ENCODE measurements at regions not wholly inside any gene's neighbourhood (a gene's known extent, or its start where the extent isn't known, plus 50 kb on each side); places are given as distances from the start of the nearest gene placed in this dataset.
A peak's percentile ranks its signal among the peaks of the same experiment; 100 is the strongest.
"Not testable (repeated sequence)": the region's sequence is repeated elsewhere in the genome, so short reads cannot be mapped to it uniquely, and the experiment has no call there.

DNA sequence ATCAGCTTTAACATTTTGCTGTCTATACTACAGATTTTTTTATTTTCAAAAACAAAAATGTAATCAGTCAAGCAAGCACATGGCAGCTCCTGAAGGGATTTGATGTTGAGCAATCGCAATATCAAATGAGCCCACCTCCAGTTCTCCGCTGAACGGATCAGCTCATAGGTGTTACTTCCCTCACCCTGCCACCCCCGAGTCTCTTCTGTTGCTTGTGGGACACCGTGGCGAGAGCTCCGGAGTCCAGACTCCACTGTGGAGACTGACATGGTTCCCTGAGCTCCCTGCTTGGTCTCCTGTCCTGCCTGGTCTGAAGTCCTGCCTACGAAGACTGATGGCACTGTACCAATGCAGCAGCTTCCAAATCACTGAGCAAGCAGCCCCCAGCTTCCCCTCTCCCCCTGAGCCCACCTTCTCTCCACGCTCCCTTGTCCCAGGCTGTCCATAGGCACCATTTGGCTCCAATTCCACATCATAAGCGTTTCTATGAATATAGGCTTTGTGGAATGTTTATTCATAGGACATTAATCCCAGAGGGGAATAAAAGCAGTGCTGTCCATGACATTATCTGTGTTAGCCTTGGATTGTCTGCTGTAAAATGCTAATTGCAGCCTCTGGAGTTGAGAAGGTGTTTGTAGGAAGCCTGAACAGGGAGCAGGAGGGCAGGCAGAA, 162.2 kb downstream of the LY86 start:
- no peak for DNase-seq

- DNase-seq = no peak
Measured at GRCh38 chr6:6751266-6751596, 162.7 kb downstream of the LY86 start.

DNA sequence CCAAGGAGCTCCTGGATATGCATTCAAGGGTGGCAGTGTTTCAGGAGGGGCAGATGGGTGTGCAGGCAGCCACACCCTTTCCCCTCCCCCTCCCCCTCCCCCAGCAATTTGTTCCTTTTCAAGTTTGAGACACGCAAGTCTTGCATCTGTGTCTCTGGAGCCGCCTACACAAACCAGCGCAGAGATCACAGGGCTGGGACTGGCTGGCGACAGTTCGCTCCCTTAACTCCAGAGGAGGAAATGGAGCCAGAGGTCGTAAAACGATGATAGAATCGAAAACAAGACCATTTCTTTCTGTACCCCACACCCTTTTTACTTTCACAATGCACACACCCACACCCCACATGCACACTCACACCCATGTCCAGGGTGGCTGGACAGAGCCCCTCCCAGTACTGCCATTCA, 163.1 kb downstream of the LY86 start:
- DNase-seq = peak; percentile 22

GRCh38 chr6:6752129-6752528, 163.6 kb downstream of the LY86 start:
- DNase-seq = peak; percentile 50

- no peak for DNase-seq
Measured at GRCh38 chr6:6753301-6753700, 164.8 kb downstream of the LY86 start.

DNA sequence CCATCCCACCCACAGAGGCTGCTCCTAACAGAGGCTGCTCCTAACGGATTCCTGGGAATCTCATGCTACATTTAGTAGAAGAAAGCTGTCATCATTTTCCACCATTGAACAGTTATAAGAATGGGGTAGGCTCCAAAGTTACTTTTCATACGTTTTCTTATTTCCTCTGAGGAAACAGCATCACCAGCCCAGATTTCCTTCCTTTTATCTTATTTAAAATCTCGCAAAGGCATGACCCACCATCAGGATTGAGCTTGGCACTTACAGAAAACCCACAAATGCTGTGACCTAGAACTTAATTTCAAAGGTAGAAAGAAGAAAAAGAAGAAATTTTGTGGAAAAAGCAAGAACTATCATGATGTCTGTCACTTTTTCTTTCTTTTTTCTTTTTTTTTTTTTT, 168.0 kb downstream of the LY86 start:
- DNase-seq = no peak

DNA sequence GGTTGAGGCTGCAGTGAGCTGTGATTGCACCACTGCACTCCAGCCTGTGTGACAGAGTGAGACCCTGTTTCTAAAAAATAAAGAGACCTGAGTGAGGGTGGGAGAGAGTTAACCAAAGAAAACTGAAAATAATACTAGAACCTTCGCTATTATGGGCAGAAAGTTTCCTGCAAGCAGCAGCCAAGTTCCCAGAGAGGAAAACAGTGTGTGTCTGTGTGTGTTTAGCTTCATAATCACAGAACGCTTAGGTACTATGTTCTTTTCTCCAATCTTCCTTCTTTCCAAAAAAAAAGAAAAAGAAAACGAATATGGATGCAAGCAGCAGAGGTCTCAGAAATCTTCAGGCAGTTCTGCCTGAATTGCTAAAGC, 170.0 kb downstream of the LY86 start:
- DNase-seq = no peak

DNA sequence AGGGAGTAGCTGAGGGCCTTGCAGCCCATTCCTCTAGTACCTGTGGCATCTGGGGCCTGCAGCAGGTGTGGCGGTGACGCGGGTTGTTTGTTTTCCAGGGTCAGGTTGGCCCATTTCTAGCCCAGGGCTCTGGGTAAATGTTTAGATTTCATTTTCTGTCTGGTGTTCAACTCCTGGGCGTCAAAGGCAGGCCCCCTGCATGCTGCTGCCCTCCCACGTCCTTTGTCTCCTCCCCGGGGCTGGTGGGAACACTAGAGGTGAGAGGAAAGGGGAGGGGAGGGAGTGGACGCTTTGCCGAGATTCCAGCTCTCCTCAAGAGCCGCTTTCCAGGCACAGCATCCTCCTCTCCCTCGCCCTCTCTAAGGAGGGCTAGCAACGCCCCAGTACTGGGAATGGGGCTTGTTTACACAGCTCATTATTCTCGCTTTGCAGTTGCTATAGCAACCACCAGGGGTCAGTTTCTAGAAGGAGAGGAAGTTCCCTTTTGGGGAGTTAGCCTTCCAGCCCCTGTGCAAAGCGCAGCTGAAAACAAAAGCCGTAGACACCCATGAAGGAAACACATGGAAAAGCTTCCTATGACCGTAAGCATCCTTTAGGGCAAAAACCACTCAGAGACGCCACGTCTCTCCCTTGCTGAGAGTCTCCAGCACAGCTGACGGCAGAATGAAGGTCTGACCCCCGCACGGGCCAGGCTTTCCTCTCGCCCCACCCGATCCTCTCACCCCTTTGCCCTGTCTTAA, 170.6 kb downstream of the LY86 start:
- DNase-seq = peak; percentile 77

DNA sequence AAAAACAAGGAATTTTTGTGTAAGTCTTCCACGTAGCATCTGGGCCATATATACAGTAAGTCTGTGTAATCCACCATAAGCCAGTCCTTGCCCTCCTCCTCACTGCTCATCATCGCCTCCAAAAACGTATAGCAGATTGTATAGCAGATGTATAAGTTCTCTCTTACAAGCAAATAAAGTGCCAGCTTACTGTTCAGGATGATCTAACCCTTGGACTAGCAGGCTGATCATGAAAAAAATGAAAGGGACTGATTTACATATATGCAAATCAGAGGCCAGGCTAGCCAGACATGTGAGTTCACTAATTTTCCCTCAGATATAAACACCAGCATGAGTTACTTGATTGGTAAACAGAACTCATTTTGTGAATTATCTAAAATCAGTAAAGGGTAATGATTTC, 171.5 kb downstream of the LY86 start:
- no peak for DNase-seq

DNA sequence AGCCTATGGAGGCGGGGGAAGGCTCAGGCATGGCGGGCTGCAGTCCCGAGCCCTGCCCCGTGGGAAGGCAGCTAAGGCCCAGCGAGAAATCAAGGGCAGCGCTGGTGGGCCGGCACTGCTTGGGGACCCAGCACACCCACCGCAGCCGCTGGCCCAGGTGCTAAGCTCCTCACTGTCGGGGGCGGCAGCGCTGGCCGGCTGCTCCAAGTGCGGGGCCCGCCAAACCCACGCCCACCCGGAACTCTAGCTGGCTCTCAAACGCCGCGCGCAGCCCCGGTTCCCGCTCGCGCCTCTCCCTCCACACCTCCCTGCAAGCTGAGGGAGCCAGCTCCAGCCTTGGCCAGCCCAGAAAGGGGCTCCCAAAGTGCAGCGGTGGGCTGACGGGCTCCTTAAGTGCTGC, 174.0 kb downstream of the LY86 start:
- not testable (repeated sequence) for DNase-seq

DNA sequence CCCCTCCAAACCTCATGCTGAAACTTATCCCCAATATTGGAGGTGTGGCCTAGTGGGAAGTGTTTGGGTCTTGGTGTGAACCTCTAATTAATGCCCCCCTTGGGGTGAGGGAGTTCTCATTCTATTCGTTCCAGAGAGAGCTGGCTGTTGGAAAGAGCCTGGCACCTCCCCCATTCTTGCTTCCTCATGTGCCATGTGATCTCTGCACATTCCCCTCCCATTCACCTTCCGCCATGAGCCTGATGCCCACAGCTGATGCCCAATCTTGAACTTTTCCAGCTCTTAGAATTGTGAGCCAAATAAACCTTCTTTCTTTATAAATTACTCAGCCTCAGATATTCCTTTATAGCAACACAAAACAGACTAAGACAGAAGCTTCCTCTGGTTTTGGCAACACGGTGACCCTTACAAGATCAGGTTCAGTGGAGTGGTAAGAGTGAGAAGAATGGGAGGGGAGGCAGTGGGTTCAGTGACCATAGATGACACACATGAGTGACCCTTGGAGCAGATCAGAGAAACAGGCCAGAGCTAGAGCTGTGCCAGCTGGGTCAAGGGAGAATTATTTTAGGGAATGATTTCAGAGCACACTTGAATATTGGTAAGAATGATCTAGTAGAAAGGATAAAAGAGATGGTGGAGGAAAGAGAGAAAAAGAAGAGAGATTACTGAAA, 176.4 kb downstream of the LY86 start:
- DNase-seq = no peak

- no peak for DNase-seq
Measured at GRCh38 chr6:6766230-6766905, 177.8 kb downstream of the LY86 start.

DNA sequence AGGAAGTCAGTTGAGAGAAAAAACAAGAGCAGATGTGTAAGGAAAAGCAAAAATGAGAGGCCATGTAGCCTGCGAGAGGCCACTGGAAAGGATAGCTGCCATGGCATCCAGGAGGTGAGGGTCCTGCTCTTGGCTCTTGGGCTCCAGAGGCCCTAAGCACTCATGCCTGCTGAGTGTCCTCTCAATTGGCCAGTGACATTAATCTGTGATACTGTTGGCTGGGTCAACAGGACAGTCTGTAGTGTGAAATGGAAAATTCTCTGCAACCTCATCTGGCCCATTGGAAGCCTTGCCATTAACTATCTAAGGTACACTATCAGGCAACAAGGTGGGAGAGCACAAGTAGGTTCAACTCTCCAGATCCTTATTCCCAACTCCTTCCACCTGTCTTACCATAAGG, 180.9 kb downstream of the LY86 start:
- DNase-seq = no peak

DNA sequence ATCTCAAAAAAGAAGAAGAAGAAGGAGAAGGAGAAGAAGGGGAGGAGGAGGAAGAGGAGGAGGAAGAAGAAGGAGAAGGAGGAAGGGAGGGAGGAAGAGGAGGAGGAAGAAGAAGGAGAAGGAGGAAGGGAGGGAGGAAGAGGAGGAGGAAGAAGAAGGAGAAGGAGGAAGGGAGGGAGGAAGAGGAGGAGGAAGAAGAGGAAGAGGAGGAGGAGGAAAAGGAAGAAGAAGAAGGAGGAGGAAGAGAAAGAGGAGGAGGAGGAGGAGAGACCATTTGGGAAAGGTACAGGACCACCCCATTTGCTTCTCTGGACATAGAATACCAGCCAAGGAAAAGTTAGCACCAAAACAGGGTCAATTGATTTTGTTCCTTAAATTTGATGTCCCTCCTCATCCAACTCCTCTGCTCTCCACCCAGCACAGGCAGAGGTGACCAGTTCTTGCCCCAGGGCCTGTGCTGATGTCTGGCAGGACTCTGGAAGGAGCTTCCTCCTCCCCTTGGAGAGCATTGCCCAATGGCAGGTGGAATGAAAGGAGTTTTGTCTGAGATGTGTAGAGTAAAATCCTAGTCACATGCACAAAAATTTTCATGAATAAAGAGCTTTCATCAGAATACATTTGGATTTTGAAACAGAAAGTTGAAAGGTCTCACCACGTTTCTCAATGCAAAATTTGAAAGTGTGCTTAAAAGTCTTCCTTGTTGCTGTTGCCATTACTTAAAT, 182.9 kb downstream of the LY86 start:
- DNase-seq = no peak

DNA sequence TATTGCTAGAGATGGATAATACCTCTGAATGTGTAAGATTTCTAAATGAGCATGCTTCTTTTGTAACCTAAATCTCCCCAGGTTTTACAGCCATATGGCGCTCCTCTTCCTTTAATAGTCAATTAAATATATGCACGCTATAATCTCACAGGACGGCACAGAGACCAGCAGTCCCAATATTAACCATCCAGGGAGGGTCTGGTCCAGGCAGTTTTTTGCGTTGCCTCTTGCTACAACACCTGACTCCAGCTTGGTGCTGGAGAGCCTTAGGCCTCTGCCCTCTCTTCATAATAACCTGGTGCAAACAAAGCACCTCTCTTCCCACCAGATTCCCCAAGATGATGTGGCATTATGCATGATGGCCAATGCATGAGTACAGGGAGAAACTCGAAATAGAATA, 183.4 kb downstream of the LY86 start:
- DNase-seq = no peak

DNA sequence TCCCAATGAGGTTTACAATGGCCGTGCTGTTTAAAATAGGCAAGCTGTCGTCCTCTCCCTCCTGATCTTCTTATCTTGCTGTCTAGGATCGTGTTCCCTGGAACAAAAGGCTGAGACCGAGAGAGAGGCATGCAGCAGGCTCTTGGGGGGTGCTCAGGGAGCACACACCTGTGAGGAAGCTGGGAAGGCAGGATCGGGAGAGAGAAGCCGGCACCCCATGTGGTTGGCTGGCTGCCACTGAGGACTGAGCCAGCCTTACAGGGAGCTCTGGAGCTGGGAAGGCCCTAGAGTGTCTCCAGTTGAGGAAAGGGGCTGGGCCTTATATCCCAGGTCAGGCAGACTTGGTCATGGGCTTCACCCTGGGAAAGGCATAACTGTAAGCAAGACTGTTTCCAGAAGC, 184.2 kb downstream of the LY86 start:
- no peak for DNase-seq

DNA sequence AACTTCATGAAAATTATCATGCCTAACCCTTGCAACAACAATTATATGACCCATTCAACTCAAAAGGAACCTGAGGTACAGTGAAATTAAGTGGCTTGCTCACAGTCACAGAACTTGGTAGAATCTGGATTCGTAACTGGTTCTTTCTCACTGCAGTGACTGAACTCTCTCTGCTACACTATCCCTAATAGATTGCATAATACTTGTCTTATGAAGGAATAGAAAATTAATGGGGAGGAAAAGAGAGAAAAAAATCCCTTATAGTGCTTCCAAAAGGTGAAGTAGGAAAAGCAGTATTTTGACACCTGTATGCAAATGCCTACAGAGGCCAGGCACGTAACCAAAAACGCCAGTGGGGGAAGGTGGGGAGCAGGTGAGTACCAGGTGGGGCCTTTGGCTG, 186.6 kb downstream of the LY86 start:
- no peak for DNase-seq

DNA sequence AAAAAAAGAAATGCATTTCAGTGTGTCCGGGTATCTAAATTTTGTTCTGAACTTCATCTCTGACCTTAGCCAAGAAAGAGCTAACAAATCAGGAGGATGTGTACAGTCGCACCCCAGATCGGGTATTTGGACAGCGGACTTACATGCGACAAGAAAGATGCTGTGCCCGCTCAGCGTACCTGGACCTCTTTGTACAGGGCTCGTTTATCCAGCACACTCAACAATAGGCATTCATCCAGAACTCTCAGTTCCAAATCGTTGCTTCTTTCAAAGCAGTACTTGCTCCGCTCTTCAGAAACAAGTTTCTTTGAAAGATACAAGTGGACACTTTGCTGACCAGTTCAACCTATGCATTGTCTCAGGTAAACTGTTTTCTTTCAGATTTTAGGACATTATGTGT, 191.7 kb downstream of the LY86 start:
- DNase-seq = no peak

DNA sequence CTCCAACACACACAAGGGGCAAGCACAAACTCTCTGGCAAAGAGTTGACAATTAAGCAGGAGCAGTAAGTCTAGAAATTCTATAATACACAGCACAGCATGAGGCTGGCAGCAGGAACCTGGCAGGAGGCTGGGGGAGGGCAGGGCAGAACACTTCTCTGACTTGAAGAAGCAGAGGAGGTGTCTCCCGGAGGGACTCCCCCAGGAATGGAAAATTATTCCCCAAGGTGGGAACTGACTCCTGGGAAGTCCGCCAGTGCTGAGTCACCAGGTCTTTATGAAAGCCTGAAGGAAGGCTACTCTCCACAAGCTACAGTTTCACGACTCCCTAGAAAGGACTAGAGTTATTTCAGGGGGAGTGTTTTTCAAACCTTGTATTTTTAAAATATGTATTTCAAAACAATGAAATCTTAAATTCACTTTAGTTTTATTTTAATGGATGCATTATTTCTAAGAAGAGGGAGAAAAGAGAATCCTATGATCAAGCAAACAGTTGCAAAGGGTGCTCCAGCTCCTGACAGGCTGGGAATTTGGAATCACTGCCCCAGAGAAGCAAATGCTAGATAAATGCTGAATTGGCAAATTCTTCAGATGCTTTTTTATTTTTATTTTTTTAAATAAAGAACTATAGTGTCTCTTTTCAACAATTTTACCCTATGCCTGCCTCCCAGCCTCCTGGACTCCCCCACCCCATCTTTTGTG, 192.8 kb downstream of the LY86 start:
- DNase-seq = peak; percentile 90

- peak; percentile 50 for DNase-seq
Measured at GRCh38 chr6:6781873-6782227, 193.3 kb downstream of the LY86 start.

DNA sequence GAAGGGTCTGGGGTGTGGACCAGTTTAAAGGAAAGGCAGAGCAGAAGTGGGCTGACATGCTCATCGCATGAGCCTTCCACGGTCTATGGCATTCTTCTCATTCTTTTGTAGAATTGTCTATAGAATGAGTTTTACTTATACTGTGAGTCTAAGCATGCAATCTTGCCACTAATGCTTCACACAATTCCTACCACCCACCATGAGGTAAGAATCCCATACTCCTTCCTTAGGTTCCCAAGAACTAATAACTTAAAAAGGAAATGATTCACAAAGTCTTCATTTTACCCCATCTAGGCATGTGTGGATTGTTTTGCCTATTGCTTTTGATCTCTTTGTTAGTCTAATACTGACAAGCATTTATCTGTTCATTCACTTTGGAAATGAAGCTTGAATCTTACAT, 195.2 kb downstream of the LY86 start:
- peak; percentile 86 for DNase-seq

GRCh38 chr6:6784514-6785162, 196.1 kb downstream of the LY86 start:
- no peak for DNase-seq

All from fibroblast of skin of right quadriceps (primary cell).